GM12873 (cell line): ENCODE measurements at regions not wholly inside any gene's neighbourhood (a gene's known extent, or its start where the extent isn't known, plus 50 kb on each side); places are given as distances from the start of the nearest gene placed in this dataset.

Source experiments
- CTCF ChIP-seq: IDR thresholded peaks from 2 replicates; pipeline ENCODE4 v1.5.1; 2012; ENCODE audit warnings: low read depth, mild to moderate bottlenecking, moderate library complexity, low read length, control low read depth; ENCODE audit not compliant: insufficient read depth; ENCODE audit errors: missing control alignments

DNA sequence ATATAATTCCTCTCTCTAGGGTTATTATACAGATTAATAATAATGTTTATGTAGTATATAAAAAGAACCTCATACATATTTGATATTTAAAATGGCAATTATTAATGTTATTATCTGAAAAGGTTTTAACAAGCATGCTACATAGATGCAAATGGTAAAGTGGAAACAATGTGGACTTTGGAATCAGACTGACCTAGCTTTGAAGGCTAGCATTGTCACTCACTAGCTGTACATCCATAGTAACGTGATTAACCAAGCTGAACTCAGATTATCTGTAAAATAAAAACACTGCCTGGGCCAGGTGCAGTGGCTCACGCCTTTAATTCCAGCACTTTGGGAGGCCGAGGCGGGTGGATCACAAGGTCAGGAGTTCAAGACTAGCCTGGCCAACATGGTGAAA is 233.7 kb upstream of the SPRY1 start:
- no peak for TF ChIP-seq CTCF

DNA sequence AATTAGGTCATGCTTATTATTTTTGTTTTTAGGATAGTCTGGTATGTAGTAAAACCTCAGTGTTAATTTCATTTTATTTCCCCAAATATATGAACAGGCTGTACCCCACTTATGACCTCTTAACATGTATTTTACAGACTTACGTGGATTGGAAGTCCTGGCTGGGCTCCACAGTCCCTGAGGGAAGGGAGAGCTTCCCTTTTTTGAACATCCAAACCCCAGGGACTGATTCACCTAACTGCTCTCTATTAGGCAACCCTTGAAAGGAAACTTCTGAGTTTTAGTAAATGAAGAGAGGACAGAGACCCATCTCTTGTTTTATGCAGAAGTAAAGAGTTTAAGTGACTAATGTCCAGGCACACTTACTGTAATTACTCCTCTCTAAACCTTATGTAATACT is 233.1 kb upstream of the SPRY1 start:
- TF ChIP-seq CTCF: no peak

DNA sequence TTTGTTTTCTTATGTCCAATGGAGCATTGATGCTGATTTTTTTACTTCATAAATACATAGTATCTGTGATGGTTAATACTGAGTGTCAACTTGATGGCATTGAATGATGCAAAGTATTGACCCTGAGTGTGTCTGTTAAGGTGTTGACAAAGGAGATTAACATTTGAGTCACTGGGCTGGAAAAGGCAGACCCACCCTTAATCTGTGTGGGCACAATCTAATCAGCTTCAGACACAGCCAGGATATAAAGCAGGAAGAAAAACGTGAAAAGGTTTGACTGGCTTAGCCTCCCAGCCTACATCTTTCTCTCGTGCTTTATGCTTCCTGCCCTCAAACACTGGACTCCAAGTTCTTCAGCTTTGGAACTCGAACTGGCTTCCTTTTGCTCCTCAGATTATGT is 230.6 kb upstream of the SPRY1 start:
- TF ChIP-seq CTCF: no peak

DNA sequence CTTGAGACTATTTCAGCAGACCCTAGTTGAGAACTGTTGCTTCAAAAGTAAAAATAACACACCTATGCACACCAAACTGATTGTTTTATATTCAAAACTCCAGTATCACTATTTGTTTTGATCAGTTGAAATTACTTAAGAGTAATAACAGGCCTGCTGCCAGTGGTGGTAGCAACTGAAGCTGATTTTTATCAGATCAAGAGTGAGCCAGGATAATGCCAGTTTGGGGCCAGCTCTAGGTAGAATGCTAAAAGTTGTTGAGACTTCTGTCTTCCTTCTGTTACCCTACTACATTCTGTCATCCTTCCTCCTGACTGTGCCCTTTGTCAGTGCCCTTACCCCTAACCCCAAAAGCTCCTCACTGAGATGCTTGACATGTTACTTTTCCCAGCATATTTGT is 228.7 kb upstream of the SPRY1 start:
- TF ChIP-seq CTCF: no peak

- TF ChIP-seq CTCF: no peak
Observed at GRCh38 chr4:123168812-123169211, 227.8 kb upstream of the SPRY1 start.

- no peak for TF ChIP-seq CTCF
Observed at GRCh38 chr4:123170843-123171242, 225.8 kb upstream of the SPRY1 start.

DNA sequence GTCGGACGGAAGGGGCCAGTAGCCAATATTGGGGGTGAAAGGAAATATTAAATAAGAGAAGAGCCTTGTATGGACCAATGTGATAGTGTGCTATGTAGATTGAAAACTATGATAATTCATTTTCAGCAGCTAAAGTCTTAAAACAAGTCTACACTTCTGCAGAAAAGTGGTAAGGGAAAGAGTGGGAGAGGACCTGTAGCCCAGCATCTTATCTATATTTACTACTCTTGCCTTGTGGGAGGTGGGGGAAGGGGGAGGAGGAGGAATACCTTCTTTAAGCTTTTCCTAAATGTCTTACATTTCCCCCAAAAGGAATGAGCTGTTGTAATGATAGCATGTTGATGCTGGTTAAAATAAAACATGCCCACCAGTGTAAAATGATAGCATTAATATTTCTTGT is 220.0 kb upstream of the SPRY1 start:
- TF ChIP-seq CTCF: no peak

DNA sequence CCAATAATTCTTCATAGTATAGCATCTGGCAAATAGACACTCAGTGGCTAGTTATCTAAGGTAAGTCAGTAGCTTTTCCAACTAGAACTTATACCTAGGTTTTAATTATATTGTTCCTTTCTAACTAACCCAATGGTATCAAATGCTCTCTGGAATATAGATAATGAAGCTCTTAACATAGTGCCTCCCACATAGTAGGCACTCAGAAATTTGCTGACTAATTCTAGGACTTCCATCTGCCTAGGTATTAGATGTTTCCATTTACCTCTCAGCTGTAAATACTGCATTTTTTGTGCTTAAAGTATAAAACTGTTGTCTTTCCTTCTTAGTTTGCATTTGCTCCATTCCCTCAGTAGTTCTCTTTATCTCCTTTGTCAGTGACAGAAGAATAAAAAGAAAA is 214.3 kb upstream of the SPRY1 start:
- TF ChIP-seq CTCF: no peak
